Stimulated activated CD4-positive, alpha-beta T cell treated with anti-CD3 and anti-CD28 coated beads, Interleukin-12 subunit alpha, Interleukin-12 subunit beta, amount 100 ng/mL, for 48 hours (primary cell): ENCODE measurements at regions not wholly inside any gene's neighbourhood (a gene's known extent, or its start where the extent isn't known, plus 50 kb on each side); places are given as distances from the start of the nearest gene placed in this dataset.

Experiments
- DNase-seq, 3 donors: peaks; one replicate each; pipeline ENCODE4 v3.0.0-alpha.2; 2020; ENCODE audit warnings: low read depth in 2 of 3, low spot score in 1 of 3

DNA sequence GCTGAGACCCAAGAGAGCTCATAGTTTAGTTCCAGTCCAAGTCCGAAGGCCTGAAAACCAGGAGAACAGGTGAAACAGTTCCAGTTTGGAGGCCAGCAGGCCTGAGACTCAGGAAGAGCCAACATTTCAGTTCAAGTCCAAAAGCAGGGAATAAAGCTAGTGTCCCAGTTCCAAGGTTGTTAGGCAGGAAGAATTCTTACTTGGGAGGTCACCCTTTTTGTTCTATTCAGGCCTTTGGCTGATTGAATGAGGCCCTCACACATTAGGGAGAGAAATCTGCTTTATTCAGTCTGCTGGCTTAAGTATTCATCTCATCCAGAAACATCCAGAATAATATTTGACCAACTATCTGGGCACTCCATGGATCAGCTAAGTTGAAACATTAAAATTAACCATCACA lies 294.6 kb downstream of the PCNX1 start:
- no peak for DNase-seq

DNA sequence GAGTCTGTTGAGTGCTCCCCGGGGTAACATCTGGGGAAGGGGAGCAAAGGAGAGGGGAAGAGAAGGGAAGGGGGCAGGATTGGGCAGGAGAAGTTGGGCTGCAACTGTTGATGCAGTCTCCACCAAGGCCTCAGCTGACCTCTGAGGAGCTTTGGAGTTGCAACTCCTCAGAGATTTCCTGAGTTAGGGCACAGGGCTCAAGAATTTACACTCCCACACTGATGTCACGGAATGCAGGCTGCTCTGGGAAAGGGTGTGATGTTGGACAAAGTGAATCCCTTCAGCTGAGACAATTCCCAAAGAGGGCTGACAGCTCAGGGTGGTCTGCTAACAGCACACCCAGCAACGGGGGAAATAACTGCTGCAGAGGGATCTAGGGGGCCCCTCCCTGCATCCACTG lies 295.6 kb downstream of the PCNX1 start:
- DNase-seq: no peak

DNA sequence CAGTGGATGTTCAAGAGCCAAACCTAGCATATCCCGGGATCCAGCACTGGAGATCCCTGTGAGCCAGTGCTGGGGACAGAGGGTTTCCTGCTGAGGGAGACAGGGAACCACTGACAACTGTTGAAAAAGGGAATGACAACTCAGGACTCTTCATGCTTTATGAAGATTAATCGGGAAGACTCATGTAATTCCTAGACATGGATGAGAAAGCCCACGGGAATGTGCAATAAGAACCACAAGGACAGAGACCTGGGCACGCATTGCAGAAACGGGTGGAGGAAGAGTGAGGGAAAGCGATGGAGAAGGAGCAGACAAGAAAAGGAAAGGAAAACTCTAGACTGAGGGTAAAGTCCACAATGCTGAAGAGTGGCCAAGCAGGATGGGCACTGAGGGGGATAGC lies 296.0 kb downstream of the PCNX1 start:
- DNase-seq: no peak

DNA sequence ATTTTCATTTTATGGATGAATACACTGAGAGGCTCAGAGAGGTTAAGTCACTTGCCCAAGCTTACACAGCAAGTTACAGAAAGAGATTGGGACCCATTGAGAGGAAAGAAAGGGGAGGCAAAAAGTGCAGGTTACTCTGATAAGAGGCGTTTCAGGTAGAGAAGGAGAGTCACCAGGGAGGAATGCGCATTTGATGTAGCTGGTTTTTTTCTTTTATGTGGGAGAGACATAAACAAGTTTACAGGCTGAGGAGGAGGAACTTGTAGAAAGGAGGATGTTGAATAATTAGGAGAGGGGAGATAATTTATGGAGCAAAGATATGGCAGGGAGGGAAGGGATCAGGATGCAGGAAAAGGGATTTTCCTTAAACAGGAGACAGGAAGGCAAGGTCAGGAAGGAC lies 297.0 kb downstream of the PCNX1 start:
- no peak for DNase-seq

DNA sequence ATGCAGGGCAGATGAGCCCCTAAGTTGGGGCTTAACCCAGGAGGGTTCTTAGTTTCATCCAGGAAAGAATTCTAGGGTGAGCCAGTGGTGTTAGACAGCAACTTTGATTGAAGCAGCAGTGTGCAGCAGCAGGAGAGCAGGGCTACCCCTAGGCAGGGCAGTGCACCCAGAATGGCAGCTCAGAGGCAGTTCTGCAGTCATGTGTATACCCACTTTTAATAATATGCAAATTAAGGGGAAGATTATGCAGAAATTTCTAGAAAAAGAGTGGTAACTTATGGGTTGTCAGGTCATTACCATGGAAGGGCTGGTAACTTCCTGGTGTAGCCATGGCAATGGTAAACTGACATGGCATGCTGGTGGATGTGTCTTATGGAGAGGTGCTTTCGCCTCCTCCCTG lies 297.5 kb downstream of the PCNX1 start:
- DNase-seq: no peak

DNA sequence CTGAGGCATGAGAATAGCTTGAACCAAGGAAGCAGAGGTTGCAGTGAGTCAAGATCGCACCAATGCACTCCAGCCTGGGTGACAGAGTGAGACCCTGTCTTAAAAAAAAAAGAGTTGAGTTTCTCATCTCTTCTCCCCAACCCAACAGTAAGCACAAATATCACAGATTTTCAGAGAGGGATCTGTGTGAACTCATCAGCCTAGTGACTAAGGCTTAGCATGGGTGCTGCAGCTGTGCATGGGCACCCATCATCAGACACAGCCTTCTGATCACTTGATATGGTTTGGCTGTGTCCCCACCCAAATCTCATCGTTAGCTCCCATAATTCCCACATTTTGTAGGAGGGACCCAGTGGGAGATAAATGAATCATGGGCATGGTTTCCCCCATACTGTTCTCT lies 298.9 kb downstream of the PCNX1 start:
- no peak for DNase-seq

DNA sequence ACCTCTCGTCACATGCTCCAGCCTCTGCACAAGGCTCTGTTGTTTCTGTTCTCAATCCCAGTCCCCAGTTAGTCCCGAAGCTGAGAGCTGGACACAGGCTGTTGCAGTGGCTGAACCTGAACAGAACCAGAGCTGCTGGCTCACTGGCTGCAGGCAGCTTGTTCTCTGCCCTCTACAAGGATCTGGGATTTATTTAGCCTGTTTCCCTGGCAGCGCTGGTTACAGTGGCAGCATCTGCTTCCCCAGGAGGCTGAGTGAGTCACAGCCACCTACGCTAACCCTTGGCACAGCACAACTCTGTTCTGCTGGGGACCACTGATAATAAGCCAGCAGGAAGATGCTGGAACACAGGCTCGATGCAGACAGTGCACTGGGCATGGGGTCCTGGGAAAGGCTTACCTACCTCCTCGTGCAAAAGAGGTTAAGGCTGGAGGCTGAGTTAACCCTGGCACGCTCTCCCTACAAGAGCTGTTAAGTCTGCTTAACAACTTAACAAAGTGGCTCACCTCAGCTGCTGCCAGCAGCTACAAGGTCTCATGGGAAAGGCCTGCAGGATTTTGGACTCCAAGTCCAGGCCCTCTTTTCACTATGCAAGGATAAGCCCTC lies 299.6 kb downstream of the PCNX1 start:
- no peak for DNase-seq

DNA sequence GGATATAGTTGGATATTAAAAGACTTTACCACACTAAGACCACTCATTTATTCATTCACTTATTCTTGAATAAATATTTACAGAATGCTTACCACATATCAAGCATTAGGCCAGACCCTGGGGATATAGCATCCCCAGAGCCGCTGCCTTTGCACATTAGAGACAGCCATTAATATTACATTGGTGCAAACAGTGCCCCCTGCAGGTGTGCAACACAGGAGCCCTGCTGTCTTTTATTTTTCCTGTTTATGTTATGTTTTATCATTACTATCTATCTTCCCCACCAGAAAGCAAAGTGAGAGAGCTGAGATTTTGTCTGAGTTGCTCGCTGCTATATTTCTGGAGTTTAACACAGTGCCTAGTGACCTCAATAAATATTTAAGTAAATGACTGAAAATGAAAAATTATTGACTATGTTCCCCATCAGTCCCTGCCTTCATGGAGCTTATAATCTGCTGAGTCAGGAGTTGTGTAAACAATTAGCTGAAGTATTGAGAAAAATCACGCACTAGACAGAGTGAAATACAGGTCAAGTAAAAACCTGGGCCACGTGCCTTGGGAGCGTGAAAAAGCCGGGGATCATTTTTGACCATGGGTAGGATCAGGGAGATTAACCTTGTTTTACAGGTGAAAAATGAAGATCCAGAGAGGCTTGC lies 301.6 kb downstream of the PCNX1 start:
- DNase-seq: no peak

DNA sequence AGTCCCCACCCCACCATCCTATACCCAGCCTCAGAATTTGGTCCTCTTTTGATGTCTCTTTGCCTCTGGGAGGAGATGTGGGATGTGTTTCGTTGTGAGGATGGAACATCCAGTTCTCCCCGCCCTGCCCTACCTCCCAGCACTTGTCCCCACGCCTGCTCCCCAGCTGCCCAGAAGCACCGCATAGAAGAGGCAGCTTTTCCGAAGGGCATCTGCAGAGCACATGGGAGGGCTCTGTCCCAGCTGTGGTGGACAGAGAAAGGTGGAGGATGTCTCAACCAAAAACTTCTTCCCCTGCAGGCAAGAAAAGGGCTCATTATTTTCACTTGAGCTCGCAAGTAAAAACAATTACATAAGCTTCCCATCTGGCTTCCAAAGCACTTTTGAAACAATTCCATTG lies 302.6 kb downstream of the PCNX1 start:
- no peak for DNase-seq

DNA sequence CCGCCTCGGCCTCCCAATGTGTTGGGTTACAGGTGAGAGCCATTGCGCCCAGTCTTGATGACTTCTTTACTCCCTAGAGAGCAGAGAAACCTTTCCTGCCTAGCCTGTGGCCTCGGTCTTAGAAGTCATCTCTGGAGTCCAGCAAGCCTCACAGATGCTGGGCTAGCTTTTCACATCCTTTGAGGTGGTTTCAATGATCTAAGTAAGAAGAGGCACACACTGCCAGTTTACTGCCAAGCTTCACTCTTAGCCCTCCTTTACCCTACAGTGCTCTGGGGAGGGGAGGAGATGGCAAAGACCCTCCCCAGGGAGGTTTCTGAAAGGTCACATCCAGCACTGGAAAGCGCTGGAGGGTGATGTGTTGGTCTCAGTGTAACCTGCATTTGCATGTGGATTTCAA lies 304.8 kb downstream of the PCNX1 start:
- no peak for DNase-seq

DNA sequence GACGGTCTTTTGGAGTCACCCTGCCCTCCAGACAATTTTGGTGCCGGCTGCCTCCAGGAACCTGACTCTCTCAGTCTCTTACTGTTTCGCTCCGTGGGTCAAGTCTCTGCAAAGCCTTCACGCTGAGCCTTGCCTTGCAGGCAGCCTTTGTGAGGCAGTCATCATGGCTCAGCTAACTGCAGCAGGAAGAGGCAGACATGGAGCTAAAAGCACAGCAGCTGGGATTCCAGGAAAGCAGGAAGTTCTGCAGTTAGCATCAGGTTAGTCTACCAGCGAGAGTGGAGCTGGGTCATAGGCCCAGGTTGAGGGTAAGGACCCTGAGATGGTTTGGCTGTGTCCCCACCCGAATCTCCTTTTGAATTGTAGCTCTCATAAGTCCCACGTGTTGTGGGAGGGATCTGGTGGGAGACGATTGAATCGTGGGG lies 305.4 kb downstream of the PCNX1 start:
- DNase-seq: no peak

DNA sequence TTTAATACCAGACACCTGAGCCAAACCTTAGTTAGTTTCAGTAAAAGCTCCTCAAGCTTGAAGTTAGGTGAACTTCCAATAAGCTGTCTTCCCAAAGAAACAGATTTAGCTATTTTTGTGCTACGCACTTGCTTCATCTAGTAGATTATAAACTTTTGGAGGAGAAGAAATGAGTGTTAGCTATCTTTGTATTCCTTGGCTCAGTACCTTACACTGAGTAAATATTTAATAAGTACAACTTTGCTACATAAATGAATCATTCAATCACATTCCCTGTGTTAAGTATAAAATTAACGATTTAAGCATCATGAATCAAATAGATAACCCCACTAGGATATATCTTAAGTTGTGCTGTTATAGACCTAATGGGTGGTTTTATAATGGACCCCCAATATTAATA lies 307.0 kb downstream of the PCNX1 start:
- DNase-seq: no peak

DNA sequence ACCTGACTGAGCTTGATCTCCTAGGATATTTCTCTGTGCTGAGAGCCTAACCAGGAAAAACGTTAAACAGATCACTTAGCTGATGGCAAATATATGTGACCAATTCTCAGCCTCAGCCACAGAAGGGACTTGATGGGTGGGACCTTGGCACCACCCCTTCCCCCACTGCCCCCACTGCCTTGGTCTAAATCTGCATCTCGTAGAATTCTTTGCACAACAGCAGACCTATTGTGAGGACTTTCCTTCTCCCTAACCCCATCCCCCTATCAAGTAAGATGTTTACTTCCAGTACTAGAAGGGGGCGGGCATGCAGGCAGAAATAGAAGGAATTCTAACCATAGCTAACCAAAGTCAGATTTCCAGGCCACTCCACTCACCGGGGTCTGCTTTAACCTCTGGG lies 313.2 kb downstream of the PCNX1 start:
- DNase-seq: no peak

DNA sequence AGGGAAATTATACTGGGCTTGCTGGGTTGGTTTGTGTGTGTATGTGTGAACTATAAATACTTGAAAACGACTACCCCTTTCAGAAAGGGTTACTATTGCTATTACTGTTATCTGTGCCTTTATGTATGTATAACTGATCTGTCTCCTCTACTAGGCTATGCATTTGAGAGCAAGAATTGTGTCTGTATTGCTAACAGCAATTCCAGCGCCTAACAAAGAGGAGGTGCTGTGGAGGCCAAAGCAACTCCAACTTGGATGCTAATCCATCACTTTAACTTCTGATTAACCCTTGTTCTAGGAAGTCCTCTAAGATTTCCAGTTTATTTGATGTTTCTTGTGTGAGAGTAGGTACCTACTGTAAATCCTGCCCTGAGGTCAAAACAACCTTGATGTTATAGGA lies 313.9 kb downstream of the PCNX1 start:
- DNase-seq: no peak

DNA sequence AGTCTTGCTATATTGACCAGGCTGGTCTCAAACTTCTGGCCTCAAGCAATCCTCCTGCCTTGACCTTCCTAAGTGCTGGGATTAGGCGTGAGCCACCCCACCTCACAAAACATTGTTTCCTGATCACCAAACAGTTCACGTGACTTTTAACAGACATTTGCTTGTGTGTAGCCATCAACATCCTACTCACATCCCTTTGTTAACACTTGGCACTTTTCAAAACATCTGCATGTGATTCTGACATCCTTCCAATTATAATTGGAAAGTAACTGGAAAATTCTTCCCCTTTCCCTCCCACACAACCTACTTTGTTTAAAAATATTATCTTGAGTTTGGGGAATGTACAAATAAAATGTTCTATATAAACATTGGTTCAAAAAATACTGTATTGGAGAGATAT lies 317.9 kb downstream of the PCNX1 start:
- no peak for DNase-seq

DNA sequence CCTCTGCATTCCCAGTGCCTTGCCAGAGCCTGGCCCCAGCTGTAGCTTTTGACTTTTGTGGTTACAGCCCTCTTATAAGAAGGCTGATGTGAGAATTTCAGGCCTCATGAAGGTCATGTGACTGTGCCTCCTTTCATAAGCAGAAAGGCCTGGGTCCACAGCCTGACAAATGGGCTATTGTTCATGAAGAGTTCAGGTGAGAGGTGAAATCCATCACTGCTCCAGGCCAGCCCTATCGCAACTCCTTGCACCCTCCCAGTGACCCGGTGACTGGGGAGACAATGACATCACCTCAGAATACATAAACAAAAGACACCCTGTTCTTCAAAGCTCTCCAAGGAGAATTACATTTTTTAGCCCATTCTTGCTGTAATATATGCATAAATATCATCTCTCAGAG lies 321.5 kb downstream of the PCNX1 start:
- no peak for DNase-seq

DNA sequence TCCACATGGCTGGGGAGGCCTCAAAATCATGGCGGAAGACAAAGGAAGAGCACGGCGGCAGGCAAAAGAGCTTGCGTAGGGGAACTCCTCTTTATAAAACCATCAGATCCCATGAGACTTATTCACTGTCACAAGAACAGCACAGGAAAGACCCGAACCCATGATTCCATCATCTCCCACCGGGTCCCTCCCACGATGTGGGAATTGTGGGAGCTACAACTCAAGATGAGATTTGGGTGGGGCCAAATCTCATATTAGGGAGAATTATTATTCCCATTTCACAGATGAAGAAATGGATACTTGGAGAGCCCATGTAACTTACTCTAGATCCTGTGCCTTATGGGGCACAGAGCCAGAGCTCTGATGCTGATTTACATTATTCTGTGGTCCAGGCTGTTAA lies 322.6 kb downstream of the PCNX1 start:
- DNase-seq: no peak

DNA sequence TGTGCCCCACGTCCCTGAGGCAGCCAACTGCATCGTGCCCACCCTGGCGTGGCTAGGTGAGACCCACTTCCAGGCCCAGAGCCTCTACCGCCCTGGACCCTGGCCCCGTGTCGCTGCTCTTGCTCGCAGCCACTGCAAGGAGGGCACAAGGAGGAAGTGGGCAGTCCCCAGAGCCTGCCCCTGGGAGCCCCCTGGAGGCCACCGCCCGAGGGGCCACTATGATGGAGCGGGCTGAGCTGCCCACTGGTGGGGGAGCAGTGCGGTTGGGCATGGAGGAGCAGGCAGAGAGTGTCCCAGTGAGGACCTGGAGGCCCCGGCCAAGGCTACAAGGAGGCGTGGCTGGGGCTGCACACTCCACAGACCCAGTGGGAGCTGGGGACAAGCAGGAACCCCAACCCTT lies 323.6 kb downstream of the PCNX1 start:
- no peak for DNase-seq

DNA sequence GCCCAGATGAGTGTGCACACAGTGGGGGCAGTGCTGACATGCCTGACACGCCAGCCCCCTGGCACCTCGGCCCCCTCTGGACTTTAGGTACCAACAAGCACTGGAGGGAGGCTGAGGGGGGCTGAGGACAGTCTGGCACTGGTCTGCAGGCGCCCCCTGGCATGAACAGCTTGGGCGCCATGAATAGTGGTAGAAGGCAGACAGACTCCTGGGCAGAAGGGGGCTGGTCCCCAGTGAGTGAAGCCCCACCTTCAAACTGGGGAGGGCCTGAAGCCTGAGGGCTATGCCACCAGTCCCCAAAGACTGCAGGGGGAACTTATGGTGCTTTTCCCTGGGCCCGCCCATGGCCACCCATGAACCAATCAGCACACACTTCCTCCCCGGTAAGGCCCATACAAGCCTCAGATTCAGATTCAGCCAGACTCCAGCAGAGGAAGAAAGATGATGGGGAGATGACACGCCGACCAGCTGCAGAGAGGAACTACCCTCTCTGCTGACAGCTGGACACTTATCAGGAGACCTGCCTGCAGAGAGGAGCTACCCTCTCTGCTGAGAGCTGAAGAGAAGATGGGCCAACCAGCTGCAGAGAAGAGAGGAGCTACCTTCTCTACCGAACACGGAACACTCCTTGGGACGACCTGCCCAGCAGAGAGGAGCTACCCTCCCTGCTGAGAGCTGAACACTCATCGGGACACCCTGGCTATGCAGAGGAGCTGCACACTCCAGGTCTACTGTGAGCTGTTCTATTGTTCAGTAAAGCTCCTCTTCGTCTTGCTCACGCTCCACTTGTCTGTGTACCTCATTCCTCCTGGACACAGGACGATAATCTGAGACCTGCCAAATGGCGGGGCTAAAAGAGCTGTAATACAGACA lies 324.5 kb downstream of the PCNX1 start:
- no peak for DNase-seq

DNA sequence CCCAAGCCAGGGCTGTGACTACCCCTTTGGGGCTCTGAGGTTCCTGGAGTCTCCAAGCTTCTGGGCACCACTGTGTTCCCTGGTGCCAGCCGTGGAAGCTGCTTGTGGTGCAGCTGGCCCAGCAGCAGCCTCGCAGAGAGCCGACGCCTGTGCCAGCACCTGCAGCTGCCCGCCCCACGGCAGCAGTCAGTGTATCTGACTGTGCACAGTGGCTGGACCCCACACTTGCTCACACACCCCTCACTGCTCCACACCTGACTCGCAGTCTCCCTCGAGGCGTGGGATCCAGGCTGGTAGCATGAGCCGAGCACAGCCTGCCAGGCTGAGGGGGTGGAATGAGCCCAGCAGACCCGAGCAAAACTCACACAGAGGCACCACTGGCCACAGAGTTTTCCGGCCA lies 325.2 kb downstream of the PCNX1 start:
- DNase-seq: no peak

DNA sequence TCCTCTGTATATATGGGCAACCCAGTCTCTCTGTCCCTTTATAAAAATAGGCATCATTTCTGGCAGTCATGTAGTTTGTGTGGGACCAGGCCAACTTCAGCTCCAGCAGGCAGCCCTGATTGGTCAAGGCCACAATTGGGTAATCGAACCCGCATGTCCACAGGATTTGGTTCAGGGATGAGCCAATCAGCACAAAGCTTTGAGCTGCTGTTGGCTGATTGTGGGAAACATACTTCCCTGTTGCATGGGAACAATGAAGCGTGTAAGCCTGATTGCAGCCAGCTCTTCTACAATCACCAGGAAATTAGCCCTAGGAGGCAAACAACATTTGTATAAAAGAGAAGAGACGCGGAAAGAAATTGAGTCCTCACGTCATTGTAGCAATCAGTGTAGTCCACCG lies 328.6 kb downstream of the PCNX1 start:
- DNase-seq: no peak

DNA sequence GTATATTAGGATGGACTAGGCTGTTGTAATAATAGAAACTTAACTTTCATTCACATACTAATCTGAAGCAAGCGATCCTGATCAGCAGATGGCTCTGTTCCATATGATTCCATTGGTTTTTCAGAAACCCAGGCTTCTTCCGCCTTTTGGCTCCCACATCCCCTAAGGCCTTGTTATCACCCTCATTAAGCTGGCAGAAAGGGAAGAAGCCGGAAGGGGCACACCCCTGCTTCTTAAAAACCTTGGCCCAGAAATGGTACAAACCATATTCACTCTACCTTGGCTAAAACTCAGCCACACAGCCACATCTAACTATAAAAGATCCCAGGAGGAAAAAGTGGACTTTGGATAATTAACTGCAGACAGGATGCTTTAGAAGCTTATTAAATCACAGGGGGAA lies 329.2 kb downstream of the PCNX1 start:
- DNase-seq: no peak
